ENCODE measurements at regions not wholly inside any gene's neighbourhood (a gene's known extent, or its start where the extent isn't known, plus 50 kb on each side); places are given as distances from the start of the nearest gene placed in this dataset.

DNA sequence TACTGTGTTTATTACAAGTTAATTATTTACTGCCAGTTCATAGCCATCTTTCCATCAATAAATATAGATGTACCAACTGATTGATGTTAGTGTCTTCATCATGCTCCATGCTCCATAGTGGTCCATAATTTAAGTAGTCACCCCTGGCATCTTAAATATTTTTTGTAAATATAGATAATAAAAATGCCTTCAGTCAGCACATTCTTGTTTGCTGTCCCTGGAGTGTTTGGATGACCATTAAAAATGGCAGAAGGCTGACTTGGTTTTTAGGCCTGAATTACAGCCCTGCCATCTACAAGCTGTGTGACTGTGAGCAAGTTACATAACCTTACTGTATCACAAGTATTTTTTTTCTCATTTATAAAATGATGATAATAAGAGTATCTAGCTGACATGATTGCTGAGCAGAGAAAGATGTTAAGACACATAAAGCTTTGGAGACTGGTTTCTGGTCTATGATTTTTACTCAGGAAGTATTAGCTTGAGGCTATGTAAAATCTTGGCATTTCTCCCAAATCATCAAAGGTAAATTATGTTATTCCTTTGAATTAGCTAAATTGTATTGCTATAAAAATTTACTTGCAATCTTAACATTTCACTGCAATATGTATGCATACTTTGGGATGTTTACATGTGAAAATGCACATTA is 427.2 kb downstream of the USP25 start:
- Histone ChIP-seq H3K4me3 (ENCODE audit: low read depth, low read length) (no peak overlapping the region), H3K36me3 (ENCODE audit: control insufficient read depth, insufficient read depth, low read length) (no peaks in the 10 kb centered on the region), H3K27me3 (ENCODE audit: control insufficient read depth, insufficient read depth, low read length) (no peaks in the 10 kb centered on the region)
- TF ChIP-seq, protein P1, sequence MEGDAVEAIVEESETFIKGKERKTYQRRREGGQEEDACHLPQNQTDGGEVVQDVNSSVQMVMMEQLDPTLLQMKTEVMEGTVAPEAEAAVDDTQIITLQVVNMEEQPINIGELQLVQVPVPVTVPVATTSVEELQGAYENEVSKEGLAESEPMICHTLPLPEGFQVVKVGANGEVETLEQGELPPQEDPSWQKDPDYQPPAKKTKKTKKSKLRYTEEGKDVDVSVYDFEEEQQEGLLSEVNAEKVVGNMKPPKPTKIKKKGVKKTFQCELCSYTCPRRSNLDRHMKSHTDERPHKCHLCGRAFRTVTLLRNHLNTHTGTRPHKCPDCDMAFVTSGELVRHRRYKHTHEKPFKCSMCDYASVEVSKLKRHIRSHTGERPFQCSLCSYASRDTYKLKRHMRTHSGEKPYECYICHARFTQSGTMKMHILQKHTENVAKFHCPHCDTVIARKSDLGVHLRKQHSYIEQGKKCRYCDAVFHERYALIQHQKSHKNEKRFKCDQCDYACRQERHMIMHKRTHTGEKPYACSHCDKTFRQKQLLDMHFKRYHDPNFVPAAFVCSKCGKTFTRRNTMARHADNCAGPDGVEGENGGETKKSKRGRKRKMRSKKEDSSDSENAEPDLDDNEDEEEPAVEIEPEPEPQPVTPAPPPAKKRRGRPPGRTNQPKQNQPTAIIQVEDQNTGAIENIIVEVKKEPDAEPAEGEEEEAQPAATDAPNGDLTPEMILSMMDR (IDR thresholded peaks at IDR 0.05; ENCODE audit: insufficient read depth, low read length, poor library complexity, severe bottlenecking): no peak
- no peak for DNase-seq (ENCODE audit: low read depth)

GRCh38 chr21:16159213-16159970 is 429.6 kb downstream of the USP25 start:
- DNase-seq (ENCODE audit: low read depth): no peak

DNA sequence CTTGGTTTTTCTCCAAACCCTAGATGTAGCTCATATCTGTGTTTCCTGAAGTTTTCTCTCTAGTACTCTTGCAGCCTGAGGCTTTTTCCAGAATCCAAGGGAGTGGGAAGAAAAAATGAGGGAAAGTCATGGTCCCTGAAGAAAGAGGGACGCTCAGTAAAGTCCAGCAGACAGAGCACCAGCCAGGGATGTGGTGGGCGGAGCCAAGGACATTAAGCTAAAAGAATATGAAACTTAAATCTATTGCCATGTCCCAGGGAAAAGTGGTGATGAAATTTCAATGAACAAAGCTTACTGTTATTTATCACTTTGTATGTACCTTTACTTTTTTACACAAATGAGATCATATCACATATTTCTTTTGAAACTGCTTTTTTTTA is 430.2 kb downstream of the USP25 start:
- TF ChIP-seq, protein P1 (IDR thresholded peaks at IDR 0.05; ENCODE audit: insufficient read depth, low read length, poor library complexity, severe bottlenecking): no peak
- DNase-seq (ENCODE audit: low read depth): no peak
- Histone ChIP-seq H3K27me3 (ENCODE audit: control insufficient read depth, insufficient read depth, low read length) (no peaks in the 10 kb centered on the region), H3K4me3 (ENCODE audit: low read depth, low read length) (no peak overlapping the region), H3K36me3 (ENCODE audit: control insufficient read depth, insufficient read depth, low read length) (no peaks in the 10 kb centered on the region)

More at GRCh38 chr21:16159213-16159970, 429.6 kb downstream of the USP25 start:
- Histone ChIP-seq H3K36me3 (ENCODE audit: control insufficient read depth, insufficient read depth, low read length) (no peaks in the 10 kb centered on the region), H3K27me3 (ENCODE audit: control insufficient read depth, insufficient read depth, low read length) (no peaks in the 10 kb centered on the region), H3K4me3 (ENCODE audit: low read depth, low read length) (no peak overlapping the region)
- TF ChIP-seq, protein P1 (IDR thresholded peaks at IDR 0.05; ENCODE audit: insufficient read depth, low read length, poor library complexity, severe bottlenecking): no peak

DNA sequence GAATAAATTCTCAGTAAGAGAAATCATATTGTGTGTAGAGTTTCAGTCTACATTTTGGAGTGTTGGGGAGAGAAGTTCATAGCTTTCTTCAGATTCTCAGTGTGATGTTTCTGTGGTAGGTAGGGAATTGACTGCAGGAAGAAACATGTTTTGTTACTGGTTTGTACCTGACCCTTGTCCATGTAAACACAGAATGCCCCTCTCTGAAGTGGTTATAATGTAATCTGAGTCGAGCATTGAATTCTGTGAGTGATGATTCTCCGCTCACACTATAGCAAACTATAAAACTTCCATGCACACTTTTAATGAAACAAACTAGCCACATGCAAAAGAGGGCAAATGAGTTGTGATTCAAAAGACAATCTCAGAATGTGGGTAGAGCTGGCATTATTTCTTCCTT is 433.2 kb downstream of the USP25 start:
- Histone ChIP-seq H3K36me3 (ENCODE audit: control insufficient read depth, insufficient read depth, low read length) (no peaks in the 10 kb centered on the region), H3K27me3 (ENCODE audit: control insufficient read depth, insufficient read depth, low read length) (no peaks in the 10 kb centered on the region), H3K4me3 (ENCODE audit: low read depth, low read length) (no peak overlapping the region)
- TF ChIP-seq, protein P1 (IDR thresholded peaks at IDR 0.05; ENCODE audit: insufficient read depth, low read length, poor library complexity, severe bottlenecking): no peak
- no peak for DNase-seq (ENCODE audit: low read depth)

DNA sequence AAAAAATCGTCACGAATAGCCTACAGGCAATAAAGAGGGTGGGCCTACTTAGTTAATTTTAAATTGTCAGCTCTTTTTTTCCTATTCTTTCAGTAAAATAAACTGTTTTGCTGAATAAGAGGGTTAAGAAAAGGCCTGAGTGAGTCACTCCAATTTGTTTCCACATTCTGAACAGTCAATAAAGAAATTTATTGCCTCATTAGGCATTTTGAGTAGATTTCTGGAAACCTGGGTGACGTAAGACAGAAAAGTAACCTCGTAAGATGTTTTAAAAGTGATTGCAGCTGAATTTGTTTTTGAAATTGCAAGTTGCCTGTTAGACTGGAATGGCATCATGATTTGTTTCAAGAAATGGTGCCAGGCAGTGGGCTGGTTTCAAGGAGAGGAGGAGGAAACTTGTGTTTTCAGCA is 439.3 kb downstream of the USP25 start:
- no peak for DNase-seq (ENCODE audit: low read depth)
- no peaks in the 10 kb centered on the region for H3K36me3 ChIP-seq (ENCODE audit: control insufficient read depth, insufficient read depth, low read length)
- no peak overlapping the region for H3K4me3 ChIP-seq (ENCODE audit: low read depth, low read length)
- H3K27me3 ChIP-seq (ENCODE audit: control insufficient read depth, insufficient read depth, low read length): no peaks in the 10 kb centered on the region
- TF ChIP-seq, protein P1 (IDR thresholded peaks at IDR 0.05; ENCODE audit: insufficient read depth, low read length, poor library complexity, severe bottlenecking): no peak
